ENCODE measurements at regions not wholly inside any gene's neighbourhood (a gene's known extent, or its start where the extent isn't known, plus 50 kb on each side); places are given as distances from the start of the nearest gene placed in this dataset.

GRCh38 chr2:23330214-23330613, 54.8 kb upstream of the KLHL29 start:
- no peak for DNase-seq (ENCODE audit: low read depth)
